ENCODE measurements at regions not wholly inside any gene's neighbourhood (a gene's known extent, or its start where the extent isn't known, plus 50 kb on each side); places are given as distances from the start of the nearest gene placed in this dataset.

- Histone ChIP-seq H3K4me3 (no peak overlapping the region), H3K9me3 (no peaks in the 10 kb centered on the region), H3K36me3 (no peaks in the 10 kb centered on the region), H3K27me3 (no peaks in the 10 kb centered on the region), H3K27ac (no peak overlapping the region), H3K4me1 (no peaks in the 10 kb centered on the region)
- intact Hi-C loops (cut with DNase I) = no loop called here
- DNase-seq (ENCODE audit: extremely low spot score in 2 of 2) = no peak
- TF ChIP-seq CTCF (IDR thresholded peaks at IDR 0.05) = no peak
- no peak for TF ChIP-seq POLR2AphosphoS5 (IDR thresholded peaks at IDR 0.05; ENCODE audit: insufficient read depth in 1 of 2, low read depth in 1 of 2)
- no peak for TF ChIP-seq POLR2A (IDR thresholded peaks at IDR 0.05)
Measured at GRCh38 chr15:53401503-53401902, 358.0 kb downstream of the WDR72 start.

GRCh38 chr15:53400986-53401385, 358.5 kb downstream of the WDR72 start:
- Histone ChIP-seq H3K36me3 (no peaks in the 10 kb centered on the region), H3K27ac (no peak overlapping the region), H3K4me1 (no peaks in the 10 kb centered on the region), H3K9me3 (no peaks in the 10 kb centered on the region), H3K4me3 (no peak overlapping the region), H3K27me3 (no peaks in the 10 kb centered on the region)
- TF ChIP-seq POLR2AphosphoS5 (IDR thresholded peaks at IDR 0.05; ENCODE audit: insufficient read depth in 1 of 2, low read depth in 1 of 2) (no peak), POLR2A (IDR thresholded peaks at IDR 0.05) (no peak), CTCF (IDR thresholded peaks at IDR 0.05) (no peak)
- intact Hi-C loops (cut with DNase I) = no loop called here
- no peak for DNase-seq (ENCODE audit: extremely low spot score in 2 of 2)

- Histone ChIP-seq H3K27ac (no peak overlapping the region), H3K4me1 (no peaks in the 10 kb centered on the region), H3K9me3 (no peaks in the 10 kb centered on the region), H3K27me3 (no peaks in the 10 kb centered on the region), H3K4me3 (no peak overlapping the region), H3K36me3 (no peaks in the 10 kb centered on the region)
- DNase-seq (ENCODE audit: extremely low spot score in 2 of 2) = no peak
- TF ChIP-seq CTCF (IDR thresholded peaks at IDR 0.05) (no peak), POLR2AphosphoS5 (IDR thresholded peaks at IDR 0.05; ENCODE audit: insufficient read depth in 1 of 2, low read depth in 1 of 2) (no peak), POLR2A (IDR thresholded peaks at IDR 0.05) (no peak)
- intact Hi-C loops (cut with DNase I) = no loop called here
Measured at GRCh38 chr15:53397041-53397616, 362.3 kb downstream of the WDR72 start.

- DNase-seq (ENCODE audit: extremely low spot score in 2 of 2) = no peak
- no peaks in the 10 kb centered on the region for H3K27me3 ChIP-seq
Measured at GRCh38 chr15:53395871-53396270, 363.6 kb downstream of the WDR72 start.

More at GRCh38 chr15:53395871-53396270, 363.6 kb downstream of the WDR72 start:
- no peak for TF ChIP-seq POLR2AphosphoS5 (IDR thresholded peaks at IDR 0.05; ENCODE audit: insufficient read depth in 1 of 2, low read depth in 1 of 2)
- TF ChIP-seq CTCF (IDR thresholded peaks at IDR 0.05) = no peak
- TF ChIP-seq POLR2A (IDR thresholded peaks at IDR 0.05) = no peak
- Histone ChIP-seq H3K27ac (no peak overlapping the region), H3K36me3 (no peaks in the 10 kb centered on the region), H3K4me3 (no peak overlapping the region), H3K4me1 (no peaks in the 10 kb centered on the region), H3K9me3 (no peaks in the 10 kb centered on the region)
- intact Hi-C loops (cut with DNase I) = no loop called here

Measured in vagina (tissue), 2 donors.